Activated effector memory CD4-positive, alpha-beta T cell treated with Interleukin-2 at 50 U/mL for 16 hours (primary cell): ENCODE measurements at regions not wholly inside any gene's neighbourhood (a gene's known extent, or its start where the extent isn't known, plus 50 kb on each side); places are given as distances from the start of the nearest gene placed in this dataset.
A peak's percentile ranks its signal among the peaks of the same experiment; 100 is the strongest.

Experiments
- DNase-seq: peaks from one replicate; pipeline ENCODE4 v3.0.0-alpha.2; 2020

DNA sequence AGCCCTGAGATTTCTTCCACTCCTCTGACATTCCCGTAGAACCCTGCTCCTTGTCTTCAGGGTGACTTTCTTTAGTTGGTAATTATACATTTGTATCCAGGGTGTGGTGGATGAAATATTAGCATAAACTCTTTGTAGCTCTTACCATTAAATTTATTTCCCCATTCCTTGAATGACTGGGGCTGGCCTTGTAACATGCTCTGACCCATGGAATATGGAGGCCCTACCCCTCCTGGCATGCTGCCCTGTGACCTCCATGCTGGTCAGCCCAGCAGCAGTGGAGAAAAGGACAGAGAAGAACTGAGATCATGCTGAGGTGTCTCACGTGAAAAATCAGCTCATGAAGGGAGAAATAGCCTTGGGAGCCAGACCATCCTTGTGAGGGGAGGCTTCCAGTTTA, 96.1 kb upstream of the PROK2 start:
- no peak for DNase-seq

DNA sequence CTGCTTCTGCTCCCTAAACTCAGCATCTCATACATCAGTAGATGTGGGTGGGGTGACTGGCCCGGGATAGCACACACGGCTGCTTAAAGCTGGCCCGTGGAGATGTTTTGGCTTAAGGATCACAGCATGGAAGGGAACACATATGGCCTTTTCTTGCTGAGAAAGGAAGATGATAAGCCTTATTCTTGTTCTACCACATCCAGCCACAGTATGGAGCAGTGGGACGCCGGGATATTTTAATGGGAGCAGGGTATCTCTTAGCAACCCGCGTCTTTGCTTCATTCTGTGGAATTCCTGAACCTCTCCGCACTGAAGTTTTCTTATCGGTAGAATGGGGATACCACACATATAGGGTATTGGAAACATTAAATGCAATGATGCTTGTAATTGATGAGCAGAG, 94.1 kb upstream of the PROK2 start:
- DNase-seq = no peak

DNA sequence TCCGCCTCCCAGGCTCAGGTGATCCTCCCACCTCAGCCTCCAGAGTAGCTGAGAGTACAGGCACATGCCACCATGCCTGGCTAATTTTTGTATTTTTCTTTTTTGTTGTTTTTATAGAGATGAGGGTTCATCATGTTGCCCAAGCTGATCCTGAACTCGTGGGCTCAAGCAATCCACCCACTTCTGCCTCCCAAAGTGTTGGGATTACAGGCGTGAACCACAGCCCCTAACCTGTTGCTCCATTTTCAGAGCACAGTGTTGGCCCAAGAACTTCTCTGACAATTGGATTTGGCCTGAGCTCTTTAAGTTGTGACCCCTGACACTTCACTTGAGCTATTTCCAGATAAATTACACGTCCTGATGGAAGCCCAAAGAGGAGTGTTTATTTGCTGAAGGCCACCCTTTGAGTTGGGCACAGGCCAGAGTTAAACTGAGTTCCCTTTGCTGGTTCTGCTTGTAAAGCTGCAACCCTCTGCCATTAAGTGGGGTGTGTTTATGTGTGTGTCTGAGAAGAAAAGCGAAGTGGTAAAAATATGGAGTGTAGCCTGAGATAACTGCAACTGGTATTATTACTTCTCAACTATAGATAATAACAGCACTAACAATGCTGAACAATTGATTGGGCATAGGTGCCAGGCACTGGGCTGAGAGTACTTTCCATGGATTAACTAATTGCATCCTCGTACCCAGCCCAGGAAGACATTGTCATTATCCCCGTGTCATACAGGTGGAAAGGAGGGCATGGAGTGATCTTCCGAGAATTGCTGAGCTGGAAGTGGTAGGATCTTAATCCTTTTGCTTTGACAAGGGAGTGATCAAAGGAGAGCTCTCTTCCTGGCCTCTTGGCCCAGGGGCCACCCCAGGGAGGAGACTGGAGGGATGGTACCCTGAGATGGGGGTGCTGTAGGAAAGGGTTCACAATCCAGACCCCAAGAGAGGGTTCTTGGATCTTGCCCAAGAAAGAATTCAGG, 91.5 kb upstream of the PROK2 start:
- DNase-seq = no peak

DNA sequence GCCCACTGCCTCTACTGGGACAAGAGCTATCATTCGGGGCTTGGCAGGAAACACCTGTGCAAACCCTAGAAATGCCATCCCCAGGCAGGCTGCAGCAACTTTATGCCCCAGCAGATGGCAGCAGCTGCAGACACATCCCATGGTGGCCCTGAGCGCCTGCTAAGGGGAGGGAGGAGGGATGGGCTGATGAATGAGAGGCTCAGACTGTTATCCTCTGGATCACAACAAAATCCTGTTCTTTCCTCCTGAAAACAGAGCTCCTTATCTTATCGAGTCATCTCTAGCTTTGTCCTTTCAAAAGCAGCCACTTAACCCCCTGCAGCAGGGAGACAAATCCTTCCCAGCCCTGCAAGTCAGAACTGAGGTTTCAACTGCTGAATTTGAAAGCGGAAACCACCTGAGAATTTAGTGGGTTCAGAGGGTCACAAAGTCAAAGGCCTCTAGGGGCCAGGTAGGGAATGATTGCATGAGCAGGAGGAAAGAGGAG, 90.6 kb upstream of the PROK2 start:
- DNase-seq = peak; percentile 66

DNA sequence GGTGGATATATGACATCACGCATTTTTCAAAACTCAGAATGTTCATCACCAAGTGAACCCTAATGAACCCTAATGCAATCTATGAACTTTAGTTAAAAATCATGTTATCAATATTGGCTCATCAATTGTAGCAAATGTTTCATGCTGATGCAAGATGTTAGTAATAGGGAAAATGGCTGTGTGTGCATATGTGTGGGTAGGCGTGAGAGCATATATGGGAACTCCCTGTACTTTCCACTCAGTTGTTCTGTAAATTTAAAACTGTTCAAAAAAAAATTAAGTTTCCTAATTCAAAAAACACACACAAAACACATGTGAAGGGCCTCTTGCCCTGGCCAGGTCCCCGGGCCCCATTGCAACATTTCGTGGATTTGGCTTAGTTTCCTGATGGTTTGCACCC, 89.7 kb upstream of the PROK2 start:
- no peak for DNase-seq

DNA sequence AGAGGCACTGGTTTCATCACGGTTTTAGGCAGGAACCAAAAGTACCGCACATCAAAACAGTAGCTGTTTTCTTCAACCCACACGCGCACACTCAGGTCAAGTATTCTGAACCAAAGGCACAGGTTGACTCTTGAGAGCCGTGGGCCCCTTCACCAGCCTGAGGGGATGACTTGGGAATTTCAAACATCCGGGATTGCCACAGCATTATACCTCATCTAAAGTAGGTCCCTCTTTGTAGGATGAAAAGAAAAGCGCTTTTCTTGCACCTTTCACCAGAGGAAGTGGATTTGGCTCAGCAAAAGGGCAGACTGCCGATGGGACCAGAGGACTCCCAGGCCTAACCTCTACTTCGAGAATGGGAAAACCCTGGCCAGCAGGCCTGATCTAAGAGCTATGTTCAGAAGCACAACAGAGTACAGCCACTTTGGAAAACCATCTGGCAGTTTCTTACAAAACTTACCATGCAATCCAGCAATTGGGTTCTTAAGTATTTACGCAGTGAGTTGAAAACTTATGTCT, 88.2 kb upstream of the PROK2 start:
- no peak for DNase-seq

DNA sequence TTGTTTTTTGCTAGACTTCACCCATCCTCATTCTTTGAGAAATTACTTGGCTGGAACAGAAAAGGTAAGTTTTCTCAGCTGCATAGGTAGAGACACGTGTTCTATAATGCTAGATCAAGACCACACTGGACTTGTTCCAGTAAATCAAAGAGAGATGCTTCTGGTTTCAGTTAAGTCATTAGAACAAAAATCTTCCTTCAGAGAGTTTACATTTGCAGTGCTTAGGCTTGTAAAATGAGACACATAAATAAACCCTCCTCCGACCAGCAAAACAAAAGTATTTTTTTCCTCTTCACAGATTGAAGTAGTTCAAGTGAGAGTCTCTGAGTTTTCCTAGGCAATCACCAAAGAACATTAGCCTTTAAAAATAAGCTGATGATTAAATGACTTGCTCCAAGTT, 87.3 kb upstream of the PROK2 start:
- DNase-seq = no peak

DNA sequence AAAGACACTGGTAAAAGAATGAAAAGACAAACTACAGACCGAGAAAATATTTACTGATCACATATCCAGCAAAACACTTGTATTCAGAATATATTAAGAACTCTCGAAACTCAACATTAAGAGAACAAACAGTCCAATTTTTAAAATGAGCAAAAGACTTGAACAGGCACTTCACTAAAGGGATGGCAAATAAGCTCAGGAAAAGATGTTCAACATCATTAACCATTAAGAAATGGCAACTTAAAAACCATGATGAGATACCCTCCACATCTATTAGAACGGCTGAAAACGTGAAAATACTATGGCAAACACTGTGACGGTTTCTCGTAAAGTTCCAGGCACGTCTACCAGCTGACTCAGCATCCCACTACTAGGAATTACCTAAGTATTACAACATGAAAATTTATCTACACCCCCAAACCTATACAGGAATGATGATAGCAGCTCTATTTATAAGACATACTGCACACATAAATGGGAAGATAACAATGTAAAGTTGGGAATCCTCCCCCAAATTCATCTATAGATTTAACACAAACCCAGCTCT, 86.1 kb upstream of the PROK2 start:
- no peak for DNase-seq

DNA sequence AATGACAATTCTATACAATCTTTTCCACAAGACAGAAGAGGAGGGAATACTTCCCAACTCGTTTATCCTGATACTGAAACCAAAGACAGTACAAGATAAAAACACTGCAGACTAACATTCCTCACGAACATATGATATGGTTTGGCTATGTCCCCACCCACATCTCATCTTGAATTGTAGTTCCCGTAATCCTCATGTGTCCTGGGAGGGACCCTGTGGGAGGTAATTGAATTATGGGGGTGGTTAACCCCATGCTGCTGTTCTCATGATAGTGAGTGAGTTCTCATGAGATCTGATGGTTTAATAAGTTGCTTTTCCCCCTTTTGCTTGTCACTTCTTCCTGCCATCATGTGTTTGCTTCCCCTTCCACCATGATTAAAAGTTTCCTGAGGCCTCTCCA, 83.9 kb upstream of the PROK2 start:
- no peak for DNase-seq

DNA sequence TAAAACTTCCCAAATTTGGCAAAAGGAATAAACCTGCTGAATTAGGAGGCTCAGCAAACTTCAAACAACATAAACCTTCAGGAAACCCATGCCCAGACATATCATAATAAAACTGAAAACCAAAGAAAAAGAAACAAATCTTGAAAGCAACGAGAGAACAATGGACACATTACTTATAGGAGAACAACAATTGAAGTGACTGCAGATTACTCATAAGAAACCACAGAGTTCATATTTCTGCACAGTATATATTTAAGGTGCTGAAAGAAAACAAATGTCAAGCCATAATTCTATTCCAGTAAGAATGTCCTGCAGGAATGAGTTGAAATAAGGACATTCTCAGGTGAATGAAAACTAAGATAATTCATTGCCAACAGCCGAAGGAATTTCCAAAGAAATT, 80.8 kb upstream of the PROK2 start:
- DNase-seq = no peak

DNA sequence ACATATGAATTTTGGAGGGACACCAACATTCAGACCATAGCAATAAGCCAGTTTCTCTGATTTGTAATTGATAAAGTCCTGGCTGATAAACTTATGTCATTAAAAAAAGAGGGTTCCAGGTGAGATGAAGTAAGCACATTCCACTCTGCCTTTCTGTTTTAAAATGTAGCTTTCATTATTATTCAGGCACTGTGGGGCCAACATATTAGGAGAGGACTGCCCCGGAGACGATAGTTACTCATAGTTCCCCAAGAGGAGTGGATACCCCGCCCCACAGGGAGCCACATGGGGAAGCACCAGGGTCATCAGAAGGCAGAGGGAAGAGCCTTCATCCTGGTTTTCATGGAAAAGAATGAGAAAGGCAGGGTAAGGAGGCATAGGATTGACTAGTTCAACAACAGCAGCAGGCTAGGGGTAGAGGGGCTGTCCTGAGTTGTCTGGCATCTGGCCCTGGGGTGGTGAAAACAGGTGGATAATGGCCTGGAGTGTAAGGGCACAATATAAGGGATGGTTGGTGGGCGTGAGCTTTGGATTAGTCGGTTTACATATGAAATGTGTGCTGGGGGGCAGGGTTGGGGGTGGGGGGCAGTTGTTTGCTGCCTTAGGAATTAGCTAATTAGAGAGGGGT, 78.7 kb upstream of the PROK2 start:
- no peak for DNase-seq

DNA sequence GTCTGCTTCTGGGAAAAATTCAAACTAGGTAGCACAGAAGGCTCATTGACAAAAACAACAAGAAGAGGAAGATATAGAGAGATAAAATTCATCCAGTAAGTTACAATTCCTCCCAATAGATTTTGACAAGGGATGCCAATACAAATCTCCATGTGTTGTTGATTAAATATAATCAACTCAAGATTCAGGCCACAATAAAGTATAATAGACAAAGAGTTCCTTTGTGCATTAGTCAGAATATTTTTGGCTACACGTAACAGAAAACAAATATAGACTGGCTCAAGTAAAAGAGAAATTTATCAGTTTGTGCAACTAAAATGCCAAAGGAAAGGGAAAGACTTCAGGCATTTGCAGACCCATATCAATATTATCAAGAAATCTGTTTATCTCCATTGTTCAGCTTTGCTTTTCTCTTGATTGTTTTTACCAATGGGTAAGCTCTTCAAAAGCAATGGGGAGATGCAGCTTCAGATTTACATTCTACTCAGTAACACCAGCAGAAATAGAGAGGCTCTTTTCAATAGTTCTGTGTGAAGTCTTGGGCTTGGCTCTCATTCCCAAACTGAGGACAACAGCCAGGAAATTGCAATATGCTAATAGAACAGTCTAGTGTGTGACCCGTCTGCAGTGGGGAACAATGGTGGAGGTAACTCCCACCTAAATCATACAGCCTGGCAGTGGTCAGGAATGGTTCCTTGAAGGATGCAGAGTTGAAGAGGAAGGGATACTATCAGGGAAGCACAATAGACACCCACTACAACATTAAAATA, 77.6 kb upstream of the PROK2 start:
- DNase-seq = no peak

DNA sequence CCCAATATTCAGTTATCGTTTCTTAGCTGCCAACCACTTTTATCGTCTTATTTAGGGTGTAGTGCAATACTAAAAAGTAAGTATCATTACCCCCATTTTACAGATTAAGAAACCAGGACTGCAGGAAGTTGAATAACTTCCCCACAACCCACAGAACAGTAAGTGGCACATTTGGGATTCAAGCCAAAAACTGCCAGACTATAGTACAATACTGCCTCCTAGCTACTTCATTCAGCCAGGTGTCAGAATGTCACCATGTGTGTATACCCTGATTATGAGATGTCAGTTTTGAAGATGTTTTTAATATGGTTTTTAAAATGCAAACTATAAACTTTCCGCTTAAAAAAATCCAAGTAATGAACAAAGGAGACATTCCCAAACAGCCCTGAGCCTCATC, 74.2 kb upstream of the PROK2 start:
- DNase-seq = no peak

DNA sequence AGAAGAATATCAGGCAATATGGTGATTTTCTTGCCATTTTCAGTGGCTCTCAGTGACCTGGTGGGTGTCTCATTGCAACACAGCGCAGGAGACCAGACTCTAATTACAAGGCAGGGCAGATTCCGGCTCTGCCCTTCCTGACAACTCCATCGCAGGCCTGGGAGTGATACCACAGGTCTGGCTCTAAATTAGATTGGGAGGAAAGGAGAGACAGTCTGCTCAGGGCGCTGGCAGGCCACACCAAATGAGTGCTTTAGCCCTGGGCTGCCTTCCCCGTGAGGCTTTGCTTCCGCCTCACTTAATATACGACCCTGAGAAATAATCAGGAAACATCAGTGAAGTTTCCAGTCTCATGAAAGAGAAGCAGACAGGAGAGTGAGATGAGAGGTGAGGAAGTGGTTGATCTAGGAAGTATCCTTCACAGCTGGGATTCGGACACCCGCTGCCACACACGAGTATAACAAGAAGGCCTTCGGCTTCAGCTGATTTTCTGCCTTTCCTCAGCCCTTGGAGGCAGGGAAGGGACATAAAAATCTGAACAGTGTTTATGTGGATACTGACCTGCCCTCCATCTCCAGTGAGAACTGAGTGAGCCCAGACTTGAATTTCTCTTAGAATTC, 73.7 kb upstream of the PROK2 start:
- no peak for DNase-seq

DNA sequence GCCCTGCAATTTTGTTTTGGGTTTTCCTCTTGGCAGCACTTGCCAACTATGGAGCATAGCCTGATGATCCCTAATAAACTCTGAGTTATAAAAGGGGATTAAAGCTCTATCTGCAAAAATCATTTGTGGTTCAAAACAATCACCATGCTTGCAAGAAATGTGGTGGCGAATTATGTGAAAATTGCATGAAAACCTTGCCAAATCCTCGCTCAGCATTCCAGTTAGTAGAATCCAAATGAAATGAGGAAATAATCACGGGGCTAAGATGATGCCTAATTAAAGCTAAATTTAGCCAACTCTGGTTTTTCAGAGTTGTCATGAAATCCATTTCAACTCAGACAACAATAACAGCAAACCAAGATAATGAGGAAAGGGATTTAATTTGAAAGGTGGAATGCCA, 73.0 kb upstream of the PROK2 start:
- no peak for DNase-seq

DNA sequence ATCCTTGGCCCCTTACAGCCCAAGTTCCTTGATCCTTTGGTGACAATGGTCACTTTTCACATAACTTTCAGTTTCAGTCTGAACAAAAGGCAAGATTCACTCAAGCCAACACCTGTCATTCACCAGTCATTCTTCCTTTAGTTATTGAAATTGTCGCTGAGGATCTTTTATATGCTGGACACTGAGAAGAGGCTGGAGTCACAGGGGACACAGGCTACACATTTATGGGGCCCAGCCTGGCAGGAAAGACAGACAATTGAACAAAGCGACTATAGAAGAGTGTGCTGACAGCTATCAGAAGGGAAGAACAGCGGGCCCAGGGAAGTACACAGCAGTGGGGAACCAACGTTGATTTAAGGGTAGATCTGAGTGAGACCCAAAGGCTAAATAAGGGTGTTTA, 69.8 kb upstream of the PROK2 start:
- DNase-seq = no peak

DNA sequence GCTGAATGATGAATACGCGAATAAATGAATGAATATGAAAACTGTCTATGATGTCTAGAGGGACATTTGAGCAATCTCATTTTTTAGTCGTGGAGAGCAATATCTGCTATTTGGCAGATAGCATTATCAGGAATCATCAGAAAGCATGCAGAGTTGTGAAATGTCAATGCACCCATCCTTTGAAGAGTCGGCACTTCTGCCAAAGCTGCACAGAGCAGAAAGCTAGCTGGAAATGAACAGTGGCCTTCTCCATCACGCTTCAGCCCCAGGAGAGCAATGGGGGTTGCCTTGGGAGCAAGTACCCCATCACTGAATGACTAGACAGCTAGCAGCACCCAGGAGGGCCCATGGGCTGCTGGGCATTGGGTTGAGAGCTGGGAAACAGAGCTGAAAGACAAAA, 69.1 kb upstream of the PROK2 start:
- DNase-seq = no peak

DNA sequence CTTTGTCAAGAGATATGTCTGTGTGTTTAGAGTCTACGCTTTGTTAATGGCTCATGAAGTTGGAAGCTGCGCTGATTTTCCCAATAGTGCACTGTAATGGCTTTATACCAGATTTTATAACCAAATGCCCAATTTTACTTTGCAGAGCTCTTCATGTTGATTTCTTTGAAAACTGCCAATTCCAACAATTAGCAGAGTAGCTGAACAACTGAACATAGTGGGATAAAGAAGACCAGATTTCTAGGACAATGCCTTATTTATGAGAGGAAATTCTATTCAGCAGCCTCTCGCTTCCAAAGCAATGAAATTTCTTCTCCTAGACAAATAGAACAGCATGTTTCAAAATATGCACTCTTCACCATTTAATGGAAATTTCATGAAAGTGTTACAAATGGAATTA, 66.9 kb upstream of the PROK2 start:
- no peak for DNase-seq

DNA sequence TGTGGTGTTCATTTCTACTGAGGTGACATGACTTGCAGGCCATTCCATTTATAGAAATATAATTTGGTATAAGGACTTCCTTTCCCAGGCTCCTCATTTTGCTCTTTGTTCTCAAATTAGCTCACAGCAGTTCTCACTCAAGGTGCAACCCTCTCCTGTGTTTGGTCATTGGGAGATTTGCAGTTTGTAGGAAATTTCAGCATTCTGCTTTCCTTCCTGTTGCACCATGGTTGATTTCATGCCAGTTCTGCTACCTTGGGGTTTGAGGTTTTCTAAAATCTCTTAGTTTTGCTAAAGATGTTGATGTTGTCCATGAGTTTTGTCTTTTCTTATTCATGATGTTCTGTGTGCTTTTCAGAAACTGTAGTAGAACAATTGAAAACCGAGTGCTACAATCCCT, 65.7 kb upstream of the PROK2 start:
- DNase-seq = no peak

DNA sequence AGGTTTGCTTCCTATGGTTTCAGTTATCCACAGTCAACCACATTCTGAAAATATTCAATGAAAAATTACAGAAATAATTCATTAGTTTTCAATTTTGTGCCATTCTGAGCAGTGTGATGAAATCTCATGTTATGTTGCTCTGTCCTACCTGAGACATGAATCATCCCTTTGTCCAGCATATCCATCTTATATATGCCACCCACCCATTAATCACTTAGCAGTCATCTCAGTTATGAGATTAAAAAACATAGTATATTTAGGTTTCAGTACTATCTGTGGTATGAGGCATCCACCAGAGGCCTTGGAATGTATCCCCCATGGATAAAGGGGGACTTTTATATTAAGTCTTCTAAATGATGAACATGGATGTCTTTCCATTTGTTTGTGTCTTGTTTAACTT, 64.7 kb upstream of the PROK2 start:
- DNase-seq = no peak

DNA sequence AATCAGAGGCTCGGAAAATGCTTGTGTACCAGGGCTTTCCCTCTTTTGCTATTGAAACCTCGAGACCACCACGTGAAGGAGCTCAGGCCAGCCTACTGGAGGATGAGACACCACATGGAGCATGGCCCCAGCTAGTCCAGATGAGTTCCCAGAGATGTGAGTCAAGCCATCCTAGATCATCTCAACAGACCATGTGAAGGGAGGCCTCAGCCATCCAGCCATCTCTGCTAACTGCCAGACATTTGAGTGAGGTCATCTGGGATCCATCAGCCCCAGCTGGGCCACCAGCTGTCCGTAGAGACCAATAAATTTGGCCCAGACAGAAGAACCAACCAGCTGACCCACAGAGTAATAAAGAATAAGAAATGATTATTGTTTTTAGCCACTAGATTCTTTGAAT, 62.8 kb upstream of the PROK2 start:
- no peak for DNase-seq

DNA sequence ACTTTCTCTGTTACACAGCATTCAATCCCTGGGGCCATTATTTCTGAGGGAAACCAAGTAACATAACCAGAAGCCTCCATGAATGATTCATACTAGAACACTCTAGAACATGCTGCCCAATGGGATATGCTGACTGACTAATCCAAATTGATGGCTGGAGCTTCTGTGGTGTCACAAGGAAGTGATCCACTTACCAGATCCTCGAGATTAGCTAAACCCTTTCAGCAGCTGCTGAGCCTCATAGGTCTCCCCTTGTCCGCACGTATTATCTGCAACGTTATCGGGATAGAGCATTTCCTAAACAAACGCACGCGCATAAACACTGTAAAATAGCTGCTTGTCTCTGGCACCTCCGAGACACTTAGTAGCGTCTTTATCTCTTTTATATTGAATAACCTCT, 61.2 kb upstream of the PROK2 start:
- no peak for DNase-seq

DNA sequence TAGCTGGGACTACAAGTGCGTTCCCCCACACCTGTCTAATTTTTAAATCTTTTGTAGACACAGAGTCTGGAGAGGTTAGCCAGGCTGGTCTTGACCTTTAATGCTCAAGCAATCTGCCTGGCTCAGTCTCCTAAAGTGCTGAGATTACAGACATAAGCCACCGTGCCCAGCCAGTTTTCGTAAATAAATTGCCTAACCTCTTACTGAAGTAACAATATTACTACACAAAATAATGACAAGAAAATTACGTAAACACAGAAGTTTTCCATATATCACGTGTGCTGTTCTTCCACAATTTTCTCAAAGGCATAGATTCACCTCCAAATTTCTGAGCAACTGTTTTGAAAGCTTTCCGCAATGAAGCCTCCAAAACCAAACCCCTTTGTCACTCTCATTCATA, 58.1 kb upstream of the PROK2 start:
- no peak for DNase-seq
